ENCODE measurements at regions not wholly inside any gene's neighbourhood (a gene's known extent, or its start where the extent isn't known, plus 50 kb on each side); places are given as distances from the start of the nearest gene placed in this dataset.
"Not testable (repeated sequence)": the region's sequence is repeated elsewhere in the genome, so short reads cannot be mapped to it uniquely, and the experiment has no call there.

GRCh38 chr2:95725191-95725590 lies 133.4 kb downstream of the TRIM43 start:
- H3K27ac Mint-ChIP-seq; POLR2A ChIA-PET; H3K27me3 Mint-ChIP-seq; DNase-seq; H3K4me1 Mint-ChIP-seq; H3K36me3 Mint-ChIP-seq (ENCODE audit: low read depth); H3K9me3 Mint-ChIP-seq; CTCF ChIA-PET; H3K4me3 Mint-ChIP-seq: not testable (repeated sequence)

GRCh38 chr2:95725677-95726076 lies 133.9 kb downstream of the TRIM43 start:
- H3K4me3 Mint-ChIP-seq; CTCF ChIA-PET; DNase-seq; H3K4me1 Mint-ChIP-seq; POLR2A ChIA-PET; H3K9me3 Mint-ChIP-seq; H3K36me3 Mint-ChIP-seq (ENCODE audit: low read depth); H3K27me3 Mint-ChIP-seq; H3K27ac Mint-ChIP-seq: not testable (repeated sequence)

- H3K9me3 Mint-ChIP-seq; POLR2A ChIA-PET; CTCF ChIA-PET; H3K4me3 Mint-ChIP-seq; H3K27ac Mint-ChIP-seq; H3K27me3 Mint-ChIP-seq; DNase-seq; H3K36me3 Mint-ChIP-seq (ENCODE audit: low read depth); H3K4me1 Mint-ChIP-seq: not testable (repeated sequence)
Measured at GRCh38 chr2:95727420-95727819, 135.6 kb downstream of the TRIM43 start.

- Mint-ChIP-seq H3K9me3 (no peaks in the 10 kb centered on the region), H3K4me1 (no peaks in the 10 kb centered on the region), H3K27me3 (peaks cover 7% of the 10 kb centered on the region), H3K4me3 (no peak overlapping the region), H3K36me3 (ENCODE audit: low read depth) (no peaks in the 10 kb centered on the region), H3K27ac (no peak overlapping the region)
- CTCF ChIA-PET: interaction anchor here (1.2 kb wide), 1 partner anchor 340 kb away, joined by 3 read pairs; no protein-coding TSS in a partner anchor
- POLR2A ChIA-PET: no interaction called here
- peak; percentile 47 for DNase-seq
Measured at GRCh38 chr2:95728878-95729596, 137.2 kb downstream of the TRIM43 start.

- Mint-ChIP-seq H3K4me3 (no peak overlapping the region), H3K27me3 (peaks cover 7% of the 10 kb centered on the region), H3K27ac (no peak overlapping the region), H3K4me1 (no peaks in the 10 kb centered on the region), H3K9me3 (no peaks in the 10 kb centered on the region), H3K36me3 (ENCODE audit: low read depth) (no peaks in the 10 kb centered on the region)
- DNase-seq: no peak
- POLR2A ChIA-PET: no interaction called here
- CTCF ChIA-PET: interaction anchor here (1.2 kb wide), 1 partner anchor 340 kb away, joined by 3 read pairs; no protein-coding TSS in a partner anchor
Measured at GRCh38 chr2:95729597-95729955, 137.8 kb downstream of the TRIM43 start.

- CTCF ChIA-PET: no interaction called here
- H3K27me3 Mint-ChIP-seq: peaks cover 14% of the 10 kb centered on the region
- H3K9me3 Mint-ChIP-seq: no peaks in the 10 kb centered on the region
- no peak overlapping the region for H3K4me3 Mint-ChIP-seq
- POLR2A ChIA-PET: no interaction called here
- no peaks in the 10 kb centered on the region for H3K36me3 Mint-ChIP-seq (ENCODE audit: low read depth)
- H3K4me1 Mint-ChIP-seq: no peaks in the 10 kb centered on the region
- DNase-seq: no peak
- H3K27ac Mint-ChIP-seq: no peak overlapping the region
Measured at GRCh38 chr2:95730813-95731212, 139.0 kb downstream of the TRIM43 start.

- DNase-seq: no peak
- Mint-ChIP-seq H3K4me1 (no peaks in the 10 kb centered on the region), H3K36me3 (ENCODE audit: low read depth) (no peaks in the 10 kb centered on the region), H3K4me3 (no peak overlapping the region), H3K27ac (no peak overlapping the region), H3K9me3 (no peaks in the 10 kb centered on the region), H3K27me3 (peaks cover 15% of the 10 kb centered on the region)
- CTCF ChIA-PET: interaction anchor here (1.0 kb wide), 1 partner anchor 348 kb away, joined by 4 read pairs; no protein-coding TSS in a partner anchor
- POLR2A ChIA-PET: no interaction called here
Measured at GRCh38 chr2:95734976-95735890, 143.4 kb downstream of the TRIM43 start.

- H3K9me3 Mint-ChIP-seq: no peaks in the 10 kb centered on the region
- peaks cover 18% of the 10 kb centered on the region for H3K27me3 Mint-ChIP-seq
- no peaks in the 10 kb centered on the region for H3K4me1 Mint-ChIP-seq
- no peak overlapping the region for H3K27ac Mint-ChIP-seq
- no peaks in the 10 kb centered on the region for H3K36me3 Mint-ChIP-seq (ENCODE audit: low read depth)
- H3K4me3 Mint-ChIP-seq: no peak overlapping the region
- POLR2A ChIA-PET: no interaction called here
- DNase-seq: no peak
- CTCF ChIA-PET: no interaction called here
Measured at GRCh38 chr2:95738301-95738700, 146.5 kb downstream of the TRIM43 start.

GRCh38 chr2:95752126-95752525 lies 160.3 kb downstream of the TRIM43 start:
- H3K4me1 Mint-ChIP-seq: not testable (repeated sequence)
- peaks cover 11% of the 10 kb centered on the region for H3K27me3 Mint-ChIP-seq

GRCh38 chr2:95753812-95754211 lies 162.0 kb downstream of the TRIM43 start:
- H3K36me3 Mint-ChIP-seq (ENCODE audit: low read depth); H3K4me3 Mint-ChIP-seq; H3K4me1 Mint-ChIP-seq; H3K27ac Mint-ChIP-seq; DNase-seq; CTCF ChIA-PET; POLR2A ChIA-PET; H3K27me3 Mint-ChIP-seq; H3K9me3 Mint-ChIP-seq: not testable (repeated sequence)

More at GRCh38 chr2:95752126-95752525, 160.3 kb downstream of the TRIM43 start:
- H3K9me3 Mint-ChIP-seq; H3K4me3 Mint-ChIP-seq; POLR2A ChIA-PET; H3K27ac Mint-ChIP-seq; DNase-seq; CTCF ChIA-PET; H3K36me3 Mint-ChIP-seq (ENCODE audit: low read depth): not testable (repeated sequence)

- CTCF ChIA-PET; H3K27ac Mint-ChIP-seq; H3K9me3 Mint-ChIP-seq; POLR2A ChIA-PET; H3K4me1 Mint-ChIP-seq; H3K27me3 Mint-ChIP-seq; DNase-seq; H3K4me3 Mint-ChIP-seq; H3K36me3 Mint-ChIP-seq (ENCODE audit: low read depth): not testable (repeated sequence)
Measured at GRCh38 chr2:95754213-95754612, 162.4 kb downstream of the TRIM43 start.

GRCh38 chr2:95754819-95755563 lies 163.2 kb downstream of the TRIM43 start:
- H3K9me3 Mint-ChIP-seq; DNase-seq; H3K27me3 Mint-ChIP-seq; H3K4me1 Mint-ChIP-seq; H3K27ac Mint-ChIP-seq; CTCF ChIA-PET; H3K36me3 Mint-ChIP-seq (ENCODE audit: low read depth); POLR2A ChIA-PET; H3K4me3 Mint-ChIP-seq: not testable (repeated sequence)

GRCh38 chr2:95755956-95756669 lies 164.3 kb downstream of the TRIM43 start:
- H3K4me1 Mint-ChIP-seq; H3K36me3 Mint-ChIP-seq (ENCODE audit: low read depth); H3K27ac Mint-ChIP-seq; CTCF ChIA-PET; H3K27me3 Mint-ChIP-seq; H3K4me3 Mint-ChIP-seq; DNase-seq; POLR2A ChIA-PET; H3K9me3 Mint-ChIP-seq: not testable (repeated sequence)

Measured in activated CD4-positive, alpha-beta memory T cell treated with anti-CD3 and anti-CD28 coated beads, Interleukin-2, amount 10 ng/mL, durations not matched to agents 7 days and 5 days (primary cell).